Uterus (tissue), 2 donors: ENCODE measurements at regions not wholly inside any gene's neighbourhood (a gene's known extent, or its start where the extent isn't known, plus 50 kb on each side); places are given as distances from the start of the nearest gene placed in this dataset.

Experiments used
- POLR2A ChIP-seq, 2 donors: fragments of 450-650 bp; IDR thresholded peaks; one replicate each; pipeline ENCODE4 v1.6.1; 2016; ENCODE audit warnings: antibody characterized with exemption in 2 of 2, mild to moderate bottlenecking in 1 of 2, moderate library complexity in 1 of 2
- TF ChIP-seq, protein P1 (sequence below), 4 experiments: fragments of 200-600 bp in 2 of 4; fragments of 450-650 bp in 2 of 4; sonication (generic) in 2 of 4; IDR thresholded peaks; one replicate each; pipeline ENCODE4 v1.5.1; 2016 to 2019; ENCODE audit warnings: antibody characterized with exemption in 4 of 4, mild to moderate bottlenecking in 2 of 4, moderate library complexity in 1 of 4

DNA sequence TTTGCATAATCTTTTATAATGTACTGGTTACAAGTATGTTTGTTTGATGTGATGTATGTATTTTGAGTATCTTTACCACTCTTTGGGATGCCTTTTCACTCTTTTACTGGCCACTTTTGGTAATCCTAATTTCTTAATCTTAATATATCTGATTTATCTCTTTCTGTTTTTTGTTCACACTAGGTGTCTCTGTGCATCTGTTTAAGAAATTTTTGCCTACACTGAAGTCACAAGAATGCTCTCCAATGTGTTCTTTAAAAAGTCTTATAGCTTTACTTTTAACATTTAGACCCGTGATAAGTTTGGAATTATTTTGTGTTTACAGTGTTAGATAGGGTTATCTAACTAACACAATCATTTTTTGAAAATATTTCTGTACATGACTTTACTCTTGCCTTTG is 659.1 kb downstream of the SI start:
- TF ChIP-seq, protein P1, sequence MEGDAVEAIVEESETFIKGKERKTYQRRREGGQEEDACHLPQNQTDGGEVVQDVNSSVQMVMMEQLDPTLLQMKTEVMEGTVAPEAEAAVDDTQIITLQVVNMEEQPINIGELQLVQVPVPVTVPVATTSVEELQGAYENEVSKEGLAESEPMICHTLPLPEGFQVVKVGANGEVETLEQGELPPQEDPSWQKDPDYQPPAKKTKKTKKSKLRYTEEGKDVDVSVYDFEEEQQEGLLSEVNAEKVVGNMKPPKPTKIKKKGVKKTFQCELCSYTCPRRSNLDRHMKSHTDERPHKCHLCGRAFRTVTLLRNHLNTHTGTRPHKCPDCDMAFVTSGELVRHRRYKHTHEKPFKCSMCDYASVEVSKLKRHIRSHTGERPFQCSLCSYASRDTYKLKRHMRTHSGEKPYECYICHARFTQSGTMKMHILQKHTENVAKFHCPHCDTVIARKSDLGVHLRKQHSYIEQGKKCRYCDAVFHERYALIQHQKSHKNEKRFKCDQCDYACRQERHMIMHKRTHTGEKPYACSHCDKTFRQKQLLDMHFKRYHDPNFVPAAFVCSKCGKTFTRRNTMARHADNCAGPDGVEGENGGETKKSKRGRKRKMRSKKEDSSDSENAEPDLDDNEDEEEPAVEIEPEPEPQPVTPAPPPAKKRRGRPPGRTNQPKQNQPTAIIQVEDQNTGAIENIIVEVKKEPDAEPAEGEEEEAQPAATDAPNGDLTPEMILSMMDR (IDR thresholded peaks at IDR 0.05) = no peak
- TF ChIP-seq POLR2A (IDR thresholded peaks at IDR 0.05) = no peak
